Endodermal cell (in vitro differentiated cells): ENCODE measurements at regions not wholly inside any gene's neighbourhood (a gene's known extent, or its start where the extent isn't known, plus 50 kb on each side); places are given as distances from the start of the nearest gene placed in this dataset.

Source experiments
- DNase-seq: peaks from one replicate; pipeline ENCODE4 v3.0.0-alpha.2; 2017
- H3K27ac ChIP-seq: 2 replicates; pipeline ENCODE4 v1.5.1; 2013; ENCODE audit warnings: mild to moderate bottlenecking, low read depth, low read length, moderate library complexity
- H3K27me3 ChIP-seq: 2 replicates; pipeline ENCODE4 v1.6.1; 2013; ENCODE audit warnings: mild to moderate bottlenecking, low read length, moderate library complexity; ENCODE audit not compliant: insufficient read depth, control insufficient read depth, poor library complexity, severe bottlenecking
- H3K36me3 ChIP-seq: 2 replicates; pipeline ENCODE4 v1.7.0; 2013; ENCODE audit warnings: mild to moderate bottlenecking, low read length, moderate library complexity; ENCODE audit not compliant: control insufficient read depth, insufficient read depth
- H3K4me1 ChIP-seq: one replicate; pipeline ENCODE4 v1.7.0; 2013; ENCODE audit warnings: low read length; ENCODE audit not compliant: control insufficient read depth, insufficient read depth
- H3K4me3 ChIP-seq: 2 replicates; pipeline ENCODE4 v1.5.1; 2013; ENCODE audit warnings: mild to moderate bottlenecking, low read length, moderate library complexity
- H3K9ac ChIP-seq: 2 replicates; pipeline ENCODE4 v1.6.1; 2013; ENCODE audit warnings: mild to moderate bottlenecking, low read length, moderate library complexity; ENCODE audit not compliant: poor library complexity, severe bottlenecking; ENCODE audit errors: extremely low read depth
- H3K9me3 ChIP-seq: 2 replicates; pipeline ENCODE4 v1.6.1; 2013; ENCODE audit warnings: mild to moderate bottlenecking, low read length, moderate library complexity; ENCODE audit not compliant: control insufficient read depth
- H3K27ac Mint-ChIP-seq: 2 replicates; pipeline ENCODE4 v1.8.0; 2020; ENCODE audit warnings: mixed read lengths
- H3K27me3 Mint-ChIP-seq: 2 replicates; pipeline ENCODE4 v1.8.0; 2021; ENCODE audit warnings: mild to moderate bottlenecking, mixed read lengths; ENCODE audit not compliant: insufficient read depth
- H3K36me3 Mint-ChIP-seq: 2 replicates; pipeline ENCODE4 v1.8.0; 2020; ENCODE audit warnings: low read depth, mixed read lengths
- H3K4me1 Mint-ChIP-seq: 2 replicates; pipeline ENCODE4 v1.8.0; 2020; ENCODE audit warnings: mixed read lengths
- H3K4me3 Mint-ChIP-seq: 2 replicates; pipeline ENCODE4 v1.8.0; 2020; ENCODE audit warnings: mild to moderate bottlenecking, moderate library complexity, mixed read lengths
- H3K9me3 Mint-ChIP-seq: 2 replicates; pipeline ENCODE4 v1.8.0; 2020; ENCODE audit warnings: mild to moderate bottlenecking, mixed read lengths
- CTCF ChIP-seq: fragments of 200-600 bp; sonication (generic); conservative IDR thresholded peaks from 2 replicates; pipeline ENCODE4 v1.5.0; 2021; ENCODE audit warnings: antibody characterized with exemption, mild to moderate bottlenecking
- WGBS, 2 experiments: methylation state at CpG; one replicate each; pipeline versions ENCODE4 v1.1.5 to v1.1.7; 2013; ENCODE audit warnings: missing lambda C conversion rate in 2 of 2, mixed read lengths in 1 of 2; ENCODE audit not compliant: insufficient coverage in 1 of 2, insufficient read length in 1 of 2; 5-methylcytosine and 5-hydroxymethylcytosine counted together

DNA sequence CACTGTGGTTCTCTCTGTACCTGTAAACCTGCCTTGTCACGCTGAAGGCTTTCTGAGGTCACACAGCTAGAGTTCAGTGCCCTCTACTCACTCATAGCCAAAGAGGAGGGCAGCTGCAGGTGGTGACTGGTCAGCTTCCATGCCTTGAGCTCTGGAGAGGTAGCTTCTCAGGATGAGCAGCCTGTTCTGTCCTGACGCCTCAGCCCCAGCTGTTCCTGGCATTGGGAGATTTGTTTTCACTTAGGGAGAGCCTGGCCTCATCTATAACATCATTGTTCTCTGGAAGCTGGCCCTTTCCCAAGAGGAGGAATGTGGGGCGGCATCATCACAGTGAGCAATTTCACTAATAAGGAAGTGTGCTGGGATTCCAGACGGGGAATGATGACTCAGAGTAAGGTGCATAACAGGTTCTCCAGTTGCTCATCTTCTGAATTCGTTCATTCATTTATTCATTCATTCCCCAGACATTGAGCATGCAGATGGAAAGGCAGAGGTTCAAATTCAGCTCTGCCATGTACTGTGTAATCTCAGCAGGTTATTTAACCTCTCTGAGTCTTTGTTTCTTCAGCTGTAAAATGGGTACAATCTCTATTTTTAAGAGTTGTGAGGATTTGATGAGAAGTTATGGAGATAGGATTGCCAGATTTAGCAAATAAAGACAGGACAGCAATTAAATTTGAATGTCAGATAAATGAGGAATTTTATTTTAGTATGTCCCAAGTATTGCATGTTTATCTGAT lies 255.8 kb upstream of the CRY1 start:
- no peak overlapping the region for H3K27ac ChIP-seq
- H3K4me3 ChIP-seq, result no peak overlapping the region
- H3K4me3 Mint-ChIP-seq, result no peak overlapping the region
- H3K27me3 ChIP-seq, result no peaks in the 10 kb centered on the region
- peaks cover 20% of the 10 kb centered on the region for H3K9me3 ChIP-seq
- WGBS, 2 experiments, result 66 to 78% methylated on average over 4 to 5 of the region's 5 CpGs
- peaks cover 15% of the 10 kb centered on the region for H3K27me3 Mint-ChIP-seq
- H3K9me3 Mint-ChIP-seq, result peaks cover 21% of the 10 kb centered on the region
- no peak overlapping the region for H3K27ac Mint-ChIP-seq
- no peak overlapping the region for H3K9ac ChIP-seq
- peaks cover 4% of the 10 kb centered on the region for H3K36me3 Mint-ChIP-seq
- DNase-seq, result peak; percentile 74
- H3K4me1 ChIP-seq, result peaks cover 4% of the 10 kb centered on the region
- H3K4me1 Mint-ChIP-seq, result no peaks in the 10 kb centered on the region
- no peaks in the 10 kb centered on the region for H3K36me3 ChIP-seq
- TF ChIP-seq CTCF, result no peak

GRCh38 chr12:107349839-107350238 lies 256.5 kb upstream of the CRY1 start:
- Mint-ChIP-seq H3K27me3 (peaks cover 13% of the 10 kb centered on the region), H3K27ac (no peak overlapping the region), H3K4me3 (no peak overlapping the region), H3K36me3 (peaks cover 4% of the 10 kb centered on the region), H3K4me1 (no peaks in the 10 kb centered on the region), H3K9me3 (peaks cover 24% of the 10 kb centered on the region)
- Histone ChIP-seq H3K27me3 (no peaks in the 10 kb centered on the region), H3K4me3 (no peak overlapping the region), H3K9ac (no peak overlapping the region), H3K36me3 (no peaks in the 10 kb centered on the region), H3K9me3 (peaks cover 22% of the 10 kb centered on the region), H3K4me1 (peaks cover 2% of the 10 kb centered on the region), H3K27ac (no peak overlapping the region)
- no peak for DNase-seq
- no peak for TF ChIP-seq CTCF
- WGBS, 2 experiments, result 93 to 95% methylated on average over 2 of the region's 2 CpGs

DNA sequence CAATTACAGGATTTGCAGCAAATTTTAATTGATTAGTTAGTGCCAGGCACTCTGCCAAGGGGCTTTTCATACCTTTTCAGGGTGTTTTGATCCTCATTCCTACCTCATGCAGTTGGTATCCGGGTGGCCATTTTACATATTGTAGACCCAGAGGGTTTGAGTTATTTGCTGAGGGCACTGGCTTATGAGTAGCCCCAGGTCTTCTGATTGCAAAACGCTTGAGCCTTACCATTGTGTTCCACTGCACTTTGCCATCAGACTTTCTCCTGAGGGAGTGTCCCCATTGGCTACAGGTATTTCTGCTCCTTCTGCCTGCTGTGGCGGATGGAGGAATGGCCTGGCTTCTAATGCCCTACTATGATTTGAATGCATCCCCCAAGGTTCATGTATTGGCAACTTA lies 257.8 kb upstream of the CRY1 start:
- peaks cover 4% of the 10 kb centered on the region for H3K36me3 Mint-ChIP-seq
- no peak for DNase-seq
- peaks cover 11% of the 10 kb centered on the region for H3K27me3 Mint-ChIP-seq
- no peak overlapping the region for H3K27ac Mint-ChIP-seq
- H3K9me3 ChIP-seq, result peaks cover 22% of the 10 kb centered on the region
- H3K4me1 ChIP-seq, result no peaks in the 10 kb centered on the region
- no peak overlapping the region for H3K4me3 Mint-ChIP-seq
- H3K27me3 ChIP-seq, result peaks cover 9% of the 10 kb centered on the region
- H3K4me1 Mint-ChIP-seq, result no peaks in the 10 kb centered on the region
- H3K36me3 ChIP-seq, result no peaks in the 10 kb centered on the region
- H3K9me3 Mint-ChIP-seq, result peaks cover 24% of the 10 kb centered on the region
- H3K9ac ChIP-seq, result no peak overlapping the region
- H3K27ac ChIP-seq, result no peak overlapping the region
- no peak for TF ChIP-seq CTCF
- WGBS, 2 experiments, result 86 to 88% methylated on average over 2 to 3 of the region's 3 CpGs
- H3K4me3 ChIP-seq, result peak overlapping the region; percentile 37
